BJ (cell line): ENCODE measurements at regions not wholly inside any gene's neighbourhood (a gene's known extent, or its start where the extent isn't known, plus 50 kb on each side); places are given as distances from the start of the nearest gene placed in this dataset.

ENCODE experiments used
- CTCF ChIA-PET: fragments of 350-600 bp; formaldehyde crosslinking; extraction: SDS; loops from one replicate; lab custom pipeline; 2021; ENCODE audit warnings: antibody characterized with exemption, inconsistent platforms; lab: Yijun Ruan, JAX
- POLR2A ChIA-PET: fragments of 300-600 bp; sonication (Branson Sonifier 250); formaldehyde crosslinking; extraction: SDS; loops from one replicate; lab custom pipeline; 2021; ENCODE audit warnings: antibody characterized with exemption; lab: Charles Lee
- DNase-seq: peaks from one replicate; pipeline ENCODE4 v3.0.0-alpha.2; 2011; ENCODE audit warnings: low read depth
- H3K27me3 ChIP-seq: 2 replicates; pipeline ENCODE4 v1.6.0; 2011; ENCODE audit warnings: low read length; ENCODE audit not compliant: control insufficient read depth, insufficient read depth
- H3K36me3 ChIP-seq: 2 replicates; pipeline ENCODE4 v1.5.1; 2011; ENCODE audit warnings: low read length; ENCODE audit not compliant: control insufficient read depth, insufficient read depth
- H3K4me3 ChIP-seq: 2 replicates; pipeline ENCODE4 v1.5.1; 2011; ENCODE audit warnings: low read depth, mild to moderate bottlenecking, control low read depth, low read length
- TF ChIP-seq, protein P1 (sequence below): IDR thresholded peaks from 2 replicates; pipeline ENCODE4 v1.5.1; 2011; ENCODE audit warnings: low read depth, mild to moderate bottlenecking, control low read depth, inconsistent platforms, low read length, moderate library complexity; ENCODE audit not compliant: insufficient read depth

DNA sequence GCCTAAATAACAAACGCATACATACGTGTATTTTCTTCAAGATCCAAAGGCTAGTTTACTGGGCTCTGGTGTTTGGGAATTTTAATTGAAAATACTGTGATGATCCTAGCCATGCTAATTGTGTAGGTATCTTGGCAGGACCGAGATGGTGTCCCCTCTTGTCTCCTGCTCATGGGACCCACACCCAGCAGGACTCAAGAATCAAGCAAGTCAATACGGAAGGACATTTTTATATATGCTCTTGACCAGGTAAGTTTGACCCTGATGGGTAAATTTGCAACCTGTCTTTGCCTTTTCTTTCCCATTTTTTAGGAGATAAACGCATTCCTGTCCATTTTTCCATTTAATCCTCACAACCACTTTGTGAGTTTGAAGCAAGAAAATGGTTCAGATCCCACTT lies 111.8 kb upstream of the MYCN start:
- POLR2A ChIA-PET, result no interaction called here
- Histone ChIP-seq H3K36me3 (no peaks in the 10 kb centered on the region), H3K4me3 (no peak overlapping the region), H3K27me3 (no peaks in the 10 kb centered on the region)
- no peak for DNase-seq
- TF ChIP-seq, protein P1, sequence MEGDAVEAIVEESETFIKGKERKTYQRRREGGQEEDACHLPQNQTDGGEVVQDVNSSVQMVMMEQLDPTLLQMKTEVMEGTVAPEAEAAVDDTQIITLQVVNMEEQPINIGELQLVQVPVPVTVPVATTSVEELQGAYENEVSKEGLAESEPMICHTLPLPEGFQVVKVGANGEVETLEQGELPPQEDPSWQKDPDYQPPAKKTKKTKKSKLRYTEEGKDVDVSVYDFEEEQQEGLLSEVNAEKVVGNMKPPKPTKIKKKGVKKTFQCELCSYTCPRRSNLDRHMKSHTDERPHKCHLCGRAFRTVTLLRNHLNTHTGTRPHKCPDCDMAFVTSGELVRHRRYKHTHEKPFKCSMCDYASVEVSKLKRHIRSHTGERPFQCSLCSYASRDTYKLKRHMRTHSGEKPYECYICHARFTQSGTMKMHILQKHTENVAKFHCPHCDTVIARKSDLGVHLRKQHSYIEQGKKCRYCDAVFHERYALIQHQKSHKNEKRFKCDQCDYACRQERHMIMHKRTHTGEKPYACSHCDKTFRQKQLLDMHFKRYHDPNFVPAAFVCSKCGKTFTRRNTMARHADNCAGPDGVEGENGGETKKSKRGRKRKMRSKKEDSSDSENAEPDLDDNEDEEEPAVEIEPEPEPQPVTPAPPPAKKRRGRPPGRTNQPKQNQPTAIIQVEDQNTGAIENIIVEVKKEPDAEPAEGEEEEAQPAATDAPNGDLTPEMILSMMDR, result no peak
- CTCF ChIA-PET, result no interaction called here

DNA sequence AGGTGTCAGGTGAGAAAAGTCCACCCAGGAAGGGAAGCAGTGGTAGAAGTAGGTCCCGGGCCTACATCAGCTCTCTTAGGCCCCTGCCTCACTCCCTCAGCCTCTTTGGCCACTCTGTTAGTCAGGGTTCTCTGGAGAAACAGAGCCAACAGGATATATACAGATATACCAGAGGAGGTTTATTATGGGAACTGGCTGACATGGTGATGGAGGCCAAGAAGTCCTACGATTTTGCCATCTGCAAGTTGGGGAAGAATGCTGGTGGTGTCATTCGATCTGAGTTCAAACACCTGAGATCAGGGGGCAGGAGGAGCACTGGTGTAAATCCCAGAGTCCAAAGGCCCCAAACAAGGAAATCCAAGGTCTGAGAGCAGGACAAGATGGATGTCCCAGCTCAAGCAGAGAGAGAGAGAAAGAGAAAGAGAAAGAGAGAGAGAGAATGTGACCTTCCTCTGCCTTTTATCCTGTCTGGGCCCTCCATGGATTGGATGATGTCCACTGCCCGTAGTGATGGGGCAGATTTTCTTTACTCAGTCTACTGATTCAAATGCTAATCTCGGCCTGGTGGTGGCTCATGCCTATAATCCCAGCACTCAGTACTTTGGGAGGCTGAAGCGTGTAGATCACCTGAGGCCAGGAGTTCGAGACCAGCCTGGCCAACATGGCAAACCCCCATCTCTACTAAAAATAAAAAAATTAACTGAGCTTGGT lies 111.1 kb upstream of the MYCN start:
- CTCF ChIA-PET, result no interaction called here
- TF ChIP-seq, protein P1, result no peak
- Histone ChIP-seq H3K36me3 (no peaks in the 10 kb centered on the region), H3K4me3 (no peak overlapping the region), H3K27me3 (no peaks in the 10 kb centered on the region)
- POLR2A ChIA-PET, result no interaction called here
- DNase-seq, result no peak

DNA sequence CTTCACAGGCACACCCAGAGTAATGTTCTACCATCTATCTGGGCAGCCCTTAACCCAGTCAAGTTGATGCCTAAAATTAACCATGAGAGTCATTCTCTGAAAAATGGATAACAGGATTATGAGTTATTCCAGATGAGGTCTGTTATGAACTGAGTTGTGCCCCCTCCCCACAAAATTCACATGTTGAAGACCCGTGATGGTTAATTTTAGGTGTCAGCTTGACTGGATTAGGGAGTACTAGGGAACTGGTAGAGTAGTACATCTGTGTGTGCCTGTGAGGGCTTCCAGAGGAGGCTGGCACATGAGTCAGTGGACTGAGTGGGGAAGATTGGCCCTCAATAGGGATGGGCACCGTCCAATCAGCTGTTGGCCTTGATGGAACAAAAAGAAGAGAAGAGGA lies 110.4 kb upstream of the MYCN start:
- TF ChIP-seq, protein P1, result no peak
- ChIA-PET CTCF (no interaction called here), POLR2A (no interaction called here)
- Histone ChIP-seq H3K36me3 (no peaks in the 10 kb centered on the region), H3K27me3 (no peaks in the 10 kb centered on the region), H3K4me3 (no peak overlapping the region)
- no peak for DNase-seq

DNA sequence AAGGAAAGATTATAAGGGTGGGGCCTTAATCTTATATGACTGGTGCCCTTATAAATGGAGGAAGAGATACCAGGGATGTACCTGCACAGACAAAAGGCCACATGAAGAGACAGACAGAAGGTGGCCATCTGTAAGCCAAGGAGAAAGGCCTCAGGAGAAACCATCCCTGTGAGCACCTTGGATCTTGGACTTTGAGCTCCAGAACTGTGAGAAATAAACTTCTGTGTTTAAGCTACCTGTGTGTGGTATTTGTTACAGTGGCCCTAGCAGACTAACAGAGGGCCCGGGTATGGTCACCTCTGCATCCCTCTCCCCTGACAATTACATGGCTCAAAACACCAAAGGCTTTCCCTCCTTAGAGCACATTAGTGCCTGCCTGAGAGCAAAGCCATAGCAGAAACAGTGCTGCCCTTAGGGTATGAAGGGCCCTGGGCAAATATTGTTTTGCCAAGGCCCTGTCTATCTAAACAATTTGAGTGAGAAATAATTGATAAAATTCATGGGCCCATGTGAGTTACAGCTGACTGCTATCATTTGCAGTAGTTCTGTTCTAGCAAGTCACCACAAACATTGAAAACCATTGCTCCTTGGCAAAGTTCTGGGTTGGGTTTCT lies 109.3 kb upstream of the MYCN start:
- ChIA-PET POLR2A (no interaction called here), CTCF (no interaction called here)
- DNase-seq, result no peak
- H3K4me3 ChIP-seq, result no peak overlapping the region
- TF ChIP-seq, protein P1, result no peak
- no peaks in the 10 kb centered on the region for H3K27me3 ChIP-seq
- no peaks in the 10 kb centered on the region for H3K36me3 ChIP-seq

DNA sequence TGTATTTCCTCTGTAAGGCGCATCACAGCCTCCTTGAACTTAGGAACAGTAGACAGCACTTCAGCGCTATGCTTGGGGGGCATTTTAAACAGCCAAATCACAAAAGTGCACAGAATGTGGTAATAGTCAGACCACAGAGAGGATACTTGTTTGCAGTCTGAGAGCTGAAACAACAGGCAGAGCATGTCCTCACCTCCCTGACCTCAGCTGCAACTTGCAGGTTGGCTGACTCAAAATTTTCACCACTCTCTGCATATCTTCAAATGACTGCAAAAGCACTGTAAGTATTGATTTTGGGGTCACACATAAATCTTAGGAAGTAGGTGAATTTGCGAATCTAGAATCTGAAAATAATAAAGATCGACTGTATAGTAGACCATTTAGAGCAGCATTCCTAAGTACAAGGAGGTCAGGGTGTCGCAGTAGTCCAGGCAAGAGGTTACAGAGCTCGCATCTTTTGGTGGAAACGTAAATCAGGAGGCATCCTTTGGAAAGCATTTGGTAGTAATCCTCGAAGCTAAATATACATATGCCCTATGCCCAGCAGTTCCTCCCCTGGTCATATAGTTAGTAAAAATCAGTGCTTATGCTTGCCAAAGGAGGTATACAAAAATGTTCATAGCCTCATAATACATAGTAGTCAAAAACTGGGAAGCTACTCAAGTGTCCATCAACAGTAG lies 108.2 kb upstream of the MYCN start:
- CTCF ChIA-PET, result interaction anchor here (0.7 kb wide), 1 partner anchor 48 kb away, joined by 4 read pairs; no protein-coding TSS in a partner anchor
- POLR2A ChIA-PET, result no interaction called here
- Histone ChIP-seq H3K36me3 (no peaks in the 10 kb centered on the region), H3K27me3 (no peaks in the 10 kb centered on the region), H3K4me3 (no peak overlapping the region)
- no peak for DNase-seq
- TF ChIP-seq, protein P1, result no peak
